Nucleus accumbens (tissue), 56 donors: ENCODE measurements at regions not wholly inside any gene's neighbourhood (a gene's known extent, or its start where the extent isn't known, plus 50 kb on each side); places are given as distances from the start of the nearest gene placed in this dataset.
A peak's percentile ranks its signal among the peaks of the same experiment; 100 is the strongest.

Experiments
- DNase-seq, 56 donors: peaks; one replicate each; lab custom pipeline; 2025; lab: John Stamatoyannopoulos, UW

DNA sequence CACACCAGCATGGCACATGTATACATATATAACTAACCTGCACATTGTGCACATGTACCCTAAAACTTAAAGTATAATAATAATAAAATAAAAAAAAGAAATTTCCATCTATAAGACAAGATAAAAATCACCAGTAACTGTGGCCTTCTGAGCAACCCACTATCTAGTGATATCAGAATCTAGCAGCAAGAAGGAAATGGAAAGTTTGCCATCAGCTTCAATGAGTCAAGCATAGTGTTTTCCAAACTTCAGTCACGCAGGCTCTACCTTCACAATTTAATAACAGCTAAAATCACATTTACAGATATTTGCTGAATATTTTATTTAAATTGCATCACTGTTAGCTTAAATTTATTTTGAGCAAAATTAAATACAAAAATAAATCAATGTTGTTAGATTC is 345.3 kb upstream of the CD180 start:
- no peak for DNase-seq

DNA sequence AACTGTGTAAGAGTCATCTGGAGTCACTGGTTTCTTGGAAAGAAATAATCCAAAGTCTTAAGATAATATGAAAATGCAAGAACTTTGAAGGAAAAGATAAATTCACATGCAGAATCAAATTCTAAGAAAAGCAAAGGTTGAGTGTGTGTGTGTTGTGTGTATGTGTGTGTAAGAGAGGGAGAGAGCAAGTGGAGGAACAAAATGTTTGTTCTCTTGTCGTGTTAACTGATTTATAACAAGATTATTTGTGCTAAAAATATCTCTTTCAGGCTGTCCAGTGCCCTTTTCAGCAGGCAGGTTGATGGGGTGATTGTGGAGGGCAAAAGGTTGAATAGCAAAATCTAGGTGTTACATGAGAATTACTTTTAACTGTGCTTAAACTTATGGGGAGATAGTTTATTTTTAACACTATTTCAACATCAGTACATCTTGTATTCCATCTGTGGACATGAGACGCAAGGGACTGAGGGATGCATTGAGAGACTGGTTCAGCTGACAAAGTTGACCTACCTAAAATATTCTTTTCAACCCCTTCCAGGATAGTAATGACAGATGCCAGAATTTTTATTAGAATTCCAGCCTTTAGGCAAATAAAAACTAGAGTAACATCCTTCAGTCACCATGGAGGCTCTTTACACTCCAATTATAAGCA is 342.4 kb upstream of the CD180 start:
- no peak for DNase-seq

DNA sequence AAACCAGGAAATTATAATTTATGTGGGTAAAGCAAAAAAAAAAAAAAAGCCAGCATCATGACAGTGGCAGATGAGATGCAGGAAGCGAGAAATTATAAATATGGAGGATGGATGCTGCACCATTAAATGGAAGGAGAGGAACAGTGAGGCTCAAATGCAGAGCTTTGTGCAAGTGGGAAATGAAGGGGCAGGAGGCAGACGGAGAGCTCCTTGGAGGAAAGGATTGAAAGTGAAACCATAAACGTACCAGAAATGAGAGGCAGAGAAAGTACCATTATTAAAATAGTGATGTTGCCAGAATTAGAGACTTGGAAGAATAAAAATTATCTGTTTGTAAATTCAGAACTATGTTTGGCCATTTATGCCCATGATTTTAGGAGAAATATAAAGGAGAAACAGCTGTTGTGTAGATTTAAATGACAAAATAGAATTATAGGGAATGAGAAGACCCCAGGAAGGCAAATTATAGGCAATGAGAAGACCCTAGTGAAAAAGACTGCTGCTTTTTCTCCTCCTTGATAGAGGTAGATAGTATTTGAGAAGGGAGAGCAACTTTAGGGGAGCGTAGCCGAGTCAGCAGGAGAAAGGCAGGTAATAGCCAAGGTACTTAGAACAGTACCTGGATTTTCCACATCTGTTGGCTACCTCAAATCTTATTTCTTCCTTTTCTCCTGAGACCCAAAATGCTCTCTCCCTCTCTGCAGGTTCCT is 341.0 kb upstream of the CD180 start:
- DNase-seq, result peak in 2 of 56 donors; percentile 0 to 11

DNA sequence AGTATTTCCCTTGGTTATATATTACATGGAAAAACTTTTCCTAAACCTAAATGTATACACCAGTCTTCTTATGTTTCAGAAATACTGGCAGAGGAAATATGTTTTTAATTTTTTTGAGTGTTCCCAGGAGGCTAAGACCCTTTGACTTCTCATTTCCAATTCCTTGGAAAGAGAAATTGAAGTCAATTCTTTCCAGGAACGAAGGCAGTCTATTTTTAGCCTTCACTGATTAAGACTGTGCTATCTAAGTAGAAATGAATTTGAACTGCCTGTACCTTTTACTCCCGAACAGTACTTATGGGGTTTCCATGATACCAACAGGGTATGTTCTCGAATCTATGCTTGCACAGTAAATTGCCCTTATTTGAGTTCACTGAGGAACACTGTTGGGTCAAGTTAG is 340.3 kb upstream of the CD180 start:
- no peak for DNase-seq

DNA sequence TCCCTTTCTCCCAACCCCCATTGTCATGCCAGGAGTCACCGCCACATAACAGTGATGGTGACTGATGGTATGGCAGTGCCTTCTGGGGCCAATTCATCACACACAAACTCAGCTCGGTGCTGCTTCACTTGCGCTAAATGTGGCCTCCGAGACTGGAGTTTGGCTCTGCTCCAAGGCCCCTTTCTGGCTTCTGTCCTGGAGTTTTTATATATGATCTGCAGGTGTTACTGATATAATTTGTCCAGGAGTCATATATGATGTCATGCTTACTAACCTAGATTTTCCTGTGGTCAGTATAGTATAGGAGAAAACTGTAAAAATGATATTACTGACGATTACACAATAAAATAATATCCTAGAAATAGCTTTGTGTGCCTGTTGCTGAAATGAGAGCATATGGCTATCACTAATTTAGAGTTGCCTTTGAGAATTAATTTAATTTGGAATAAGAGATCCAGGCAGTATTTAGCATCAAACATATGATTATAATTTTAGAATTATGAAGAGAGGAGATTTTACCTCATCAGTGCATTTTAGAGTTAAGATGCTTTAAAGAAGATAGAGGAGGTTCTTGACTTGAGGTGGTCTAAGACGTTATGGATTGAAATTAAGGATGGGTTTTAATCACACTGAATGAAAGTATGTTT is 334.1 kb upstream of the CD180 start:
- no peak for DNase-seq

DNA sequence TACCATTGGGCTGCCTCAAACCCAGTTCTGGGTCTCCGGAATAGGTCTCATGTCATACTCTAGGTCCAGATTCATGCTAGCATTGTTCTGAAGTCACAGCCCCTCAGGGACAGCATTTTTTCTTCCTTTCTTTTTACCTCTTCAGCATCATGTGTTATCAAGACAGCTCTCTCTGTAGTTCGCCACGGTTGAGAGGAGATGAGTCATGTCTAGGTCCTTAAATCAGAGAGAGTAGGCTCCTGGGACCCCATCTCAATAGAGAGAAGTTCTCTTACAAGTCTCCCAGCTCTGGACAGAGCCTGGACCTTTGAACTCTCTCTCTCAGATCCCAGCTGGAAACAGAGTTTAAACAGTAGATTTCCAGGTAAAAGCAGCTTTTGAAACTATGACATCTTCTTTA is 332.4 kb upstream of the CD180 start:
- no peak for DNase-seq

DNA sequence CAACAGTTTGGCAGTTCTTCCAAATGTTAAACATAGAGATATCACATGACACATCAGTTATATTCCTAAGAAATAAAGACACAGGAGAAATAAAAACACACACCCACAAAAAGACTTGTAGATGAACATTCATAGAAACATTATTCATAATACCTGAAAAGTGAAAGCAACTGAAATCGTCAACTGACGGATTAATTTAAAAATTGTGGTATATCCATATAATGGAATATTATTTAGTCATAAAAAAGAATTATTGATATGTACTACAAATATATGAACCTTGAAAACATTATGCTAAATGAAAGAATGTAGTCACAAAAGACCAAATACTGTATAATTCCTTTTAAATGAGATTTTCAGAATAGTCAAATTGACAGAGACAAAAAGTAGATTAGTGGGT is 330.2 kb upstream of the CD180 start:
- DNase-seq, result no peak

DNA sequence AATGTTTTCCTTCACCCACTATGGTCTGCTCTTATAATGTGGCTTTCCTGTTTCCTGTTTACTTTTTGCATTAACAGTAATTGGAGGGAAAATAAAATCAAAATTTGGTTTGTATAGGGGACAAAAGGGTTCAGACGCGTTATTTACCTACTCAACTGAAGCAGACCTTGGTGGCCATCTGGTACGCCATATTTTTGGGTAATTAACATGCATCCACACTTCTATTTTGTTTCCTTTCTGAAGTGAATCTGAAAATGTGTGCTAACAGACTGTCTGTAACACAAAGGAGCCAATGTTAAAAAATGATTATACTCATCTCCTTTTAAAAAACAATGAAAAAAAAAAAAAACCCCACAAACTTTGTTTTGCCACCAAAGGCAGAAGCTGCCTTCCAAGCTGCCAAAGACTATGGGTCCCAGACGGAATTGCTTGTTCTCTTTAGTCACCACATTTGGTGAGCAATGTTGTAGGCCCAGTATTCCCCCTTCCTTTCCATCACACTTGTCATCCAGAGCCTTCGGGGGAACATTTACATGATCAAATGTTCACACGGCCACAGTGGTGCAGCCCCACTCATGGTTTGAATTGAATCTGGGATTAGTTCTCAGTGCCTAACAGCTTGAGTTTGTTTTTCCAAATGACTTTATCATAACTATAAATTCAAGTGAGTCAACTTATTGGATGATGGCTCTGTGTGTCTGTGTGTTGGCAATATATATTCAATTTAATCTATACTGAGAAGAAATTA is 323.7 kb upstream of the CD180 start:
- no peak for DNase-seq

DNA sequence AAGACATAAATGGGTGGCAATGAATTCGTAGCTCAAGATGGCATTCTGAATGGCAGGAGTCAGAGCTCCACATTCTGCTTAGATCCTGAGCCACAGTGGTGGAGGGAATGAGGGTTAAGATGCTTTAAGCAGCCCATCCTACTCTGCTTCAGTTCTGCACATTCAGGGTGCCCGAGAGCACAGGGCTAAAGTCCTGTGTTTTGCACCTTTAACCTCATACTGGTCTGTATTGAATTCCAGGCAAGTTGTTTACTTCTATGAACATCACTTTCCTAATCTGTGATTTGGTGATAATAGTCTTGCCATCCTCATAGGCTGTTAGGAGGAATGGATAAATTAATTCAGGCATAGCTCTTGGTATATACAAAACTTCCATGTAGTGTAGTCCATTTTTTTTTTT is 321.6 kb upstream of the CD180 start:
- no peak for DNase-seq

DNA sequence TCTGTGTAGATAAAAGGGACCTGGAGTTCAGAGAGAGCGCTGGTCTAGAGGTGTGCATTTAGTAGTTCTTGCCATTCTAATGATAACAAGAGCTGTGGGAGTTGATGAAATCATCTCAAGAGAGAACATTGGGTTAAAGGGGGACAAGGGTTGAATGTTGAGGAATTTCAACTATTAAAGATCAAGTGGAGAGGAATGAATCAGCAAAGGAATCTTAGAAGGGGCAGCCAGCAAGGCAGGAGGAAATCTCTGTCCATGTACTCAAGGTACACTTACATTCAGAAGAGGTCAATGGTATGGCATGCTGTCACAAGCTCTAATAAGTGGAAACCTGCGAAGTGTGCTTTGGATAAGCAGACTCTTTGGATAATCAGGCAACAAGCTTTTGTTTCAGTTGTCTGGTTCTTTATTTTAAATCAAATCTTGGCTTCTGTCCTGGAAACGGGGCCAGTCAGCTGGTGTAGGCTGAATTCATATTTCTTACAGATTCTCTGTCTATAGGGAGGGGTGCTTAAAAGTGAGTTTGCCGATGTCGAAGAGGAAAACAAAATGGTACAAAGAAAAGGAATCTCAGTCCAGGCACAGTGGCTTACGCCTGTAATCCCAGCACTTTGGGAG is 320.5 kb upstream of the CD180 start:
- no peak for DNase-seq

DNA sequence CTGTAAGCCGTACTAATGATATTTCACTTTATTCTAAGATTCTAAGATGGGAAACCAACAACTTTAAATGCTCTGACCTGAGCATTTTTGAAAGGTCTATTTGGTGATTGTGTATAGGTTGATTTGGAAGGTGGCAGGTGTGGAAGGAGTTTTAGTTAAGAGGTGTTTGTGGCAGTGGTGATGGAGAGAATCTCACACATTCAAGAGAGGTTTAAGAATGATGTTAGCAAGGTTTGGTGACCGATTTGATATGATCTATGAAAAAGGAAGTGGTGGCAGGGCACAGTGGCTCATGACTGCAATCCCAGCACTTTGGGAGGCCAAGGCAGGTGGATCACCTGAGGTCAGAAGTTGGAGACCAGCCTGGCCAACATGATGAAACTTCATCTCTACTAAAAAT is 319.2 kb upstream of the CD180 start:
- no peak for DNase-seq

DNA sequence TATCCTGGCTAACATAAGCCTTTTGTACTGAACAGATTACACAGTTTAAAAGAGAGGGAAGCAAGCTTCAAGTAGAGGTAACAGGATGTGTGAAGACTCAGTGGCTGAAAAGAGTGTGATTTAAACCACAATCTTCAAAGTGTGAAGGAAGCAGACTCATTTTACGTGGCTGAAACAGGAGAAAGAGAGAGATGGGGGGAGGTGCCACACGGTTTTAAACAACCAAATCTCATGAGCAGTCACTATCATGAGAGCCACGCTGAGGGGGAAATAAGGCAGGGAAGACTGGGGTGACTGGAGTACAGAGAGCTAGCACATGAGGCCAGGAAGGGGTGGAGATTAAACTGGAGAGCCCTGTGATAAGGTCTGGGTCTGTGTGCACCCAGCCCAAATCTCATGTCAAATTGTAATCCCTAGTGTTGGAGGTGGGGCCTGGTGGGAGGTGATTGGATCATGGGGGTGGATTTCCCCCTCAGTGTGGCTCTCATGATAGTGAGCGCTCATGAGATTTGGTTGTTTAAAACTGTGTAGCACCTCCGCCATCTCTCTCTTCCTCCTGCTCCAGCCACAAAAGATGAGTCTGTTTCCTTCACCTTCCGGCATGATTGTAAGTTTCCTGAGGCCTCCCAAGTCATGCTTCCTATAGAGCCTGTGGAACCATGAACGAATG is 318.6 kb upstream of the CD180 start:
- DNase-seq, result no peak

DNA sequence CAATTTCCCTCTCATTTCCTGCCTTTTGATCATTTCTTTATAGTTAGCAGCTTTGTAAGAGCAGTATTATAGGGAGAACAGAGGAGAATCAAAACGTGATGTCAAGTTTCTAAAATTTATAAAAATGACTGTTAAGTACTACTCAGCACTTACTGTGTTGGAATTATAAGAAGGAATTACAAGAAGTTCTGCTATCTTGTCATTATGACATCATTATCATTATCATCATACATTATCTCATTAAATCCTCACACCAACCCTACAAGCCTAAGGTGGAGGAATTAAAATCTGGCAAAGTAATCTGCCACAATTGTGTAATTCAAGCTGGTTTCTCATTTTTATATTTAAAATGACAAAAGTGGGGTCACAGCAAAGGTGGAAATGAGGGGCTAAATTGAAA is 316.2 kb upstream of the CD180 start:
- no peak for DNase-seq

DNA sequence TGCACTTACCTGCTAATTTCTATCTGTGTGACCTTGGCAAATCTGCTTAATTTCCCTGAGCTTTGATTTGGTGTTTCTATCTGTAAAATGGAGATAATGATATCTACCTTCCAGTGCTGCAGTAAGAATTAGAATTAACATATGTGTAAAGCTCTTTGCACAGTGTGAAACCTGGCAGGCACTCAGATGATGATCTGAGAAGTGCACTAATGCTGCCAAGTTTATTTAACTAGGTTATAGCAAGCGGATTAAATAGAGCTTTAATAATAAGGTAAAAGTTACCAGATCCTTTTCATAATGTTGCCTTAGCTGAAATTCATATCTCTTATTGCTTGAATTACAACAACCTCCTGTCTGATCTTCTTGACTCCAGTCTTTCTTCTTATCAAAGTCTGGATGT is 315.3 kb upstream of the CD180 start:
- no peak for DNase-seq

DNA sequence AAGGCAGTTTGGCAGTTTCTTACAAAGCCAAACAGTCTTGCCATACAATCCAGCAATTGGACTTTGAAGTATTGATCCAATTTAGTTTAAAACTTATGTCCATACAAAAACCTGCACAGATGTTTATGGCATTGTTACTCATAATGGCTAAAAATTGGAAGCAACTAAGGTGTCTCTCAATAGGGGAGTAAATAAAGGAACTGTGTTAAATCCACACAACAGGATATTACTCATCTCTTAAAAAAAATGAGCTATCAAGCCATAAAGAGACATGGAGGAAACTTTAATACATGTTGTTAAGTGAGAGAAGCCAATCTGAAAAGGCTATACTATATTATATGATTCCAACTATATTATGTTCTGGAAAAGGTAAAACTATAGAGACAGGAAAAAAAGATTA is 313.6 kb upstream of the CD180 start:
- no peak for DNase-seq

DNA sequence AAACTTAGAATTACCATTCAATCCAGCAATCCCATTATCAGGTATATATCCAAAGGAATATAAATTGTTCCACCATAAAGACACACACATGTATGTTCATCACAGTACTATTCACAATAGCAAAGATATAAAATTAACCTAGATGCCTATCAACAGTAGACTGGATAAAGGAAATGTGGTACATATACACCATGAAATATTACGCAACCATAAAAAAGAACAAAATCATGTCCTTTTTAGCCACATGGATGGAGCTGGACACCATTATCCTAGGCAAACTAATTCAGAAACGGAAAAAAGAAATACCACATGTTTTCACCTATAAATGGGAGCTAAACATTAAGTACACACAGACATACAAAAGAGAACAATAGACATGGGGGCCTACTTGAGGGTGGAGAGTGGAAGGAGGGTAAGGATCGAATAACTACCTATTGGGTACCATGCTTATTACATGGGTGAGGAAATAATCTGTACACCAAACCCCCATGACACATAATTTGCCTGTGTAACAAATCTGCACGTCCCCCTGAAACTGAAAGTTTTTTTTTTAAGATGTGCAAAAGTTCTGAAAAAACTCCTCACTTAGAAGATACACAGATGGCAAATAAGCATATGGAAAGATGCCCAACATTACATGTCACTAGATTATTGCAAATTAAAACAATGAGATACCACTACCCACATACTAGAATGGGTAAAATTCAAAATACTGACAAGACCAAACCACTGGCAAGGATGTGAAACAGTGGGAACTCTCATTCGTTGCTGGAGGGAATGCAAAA is 313.0 kb upstream of the CD180 start:
- no peak for DNase-seq

DNA sequence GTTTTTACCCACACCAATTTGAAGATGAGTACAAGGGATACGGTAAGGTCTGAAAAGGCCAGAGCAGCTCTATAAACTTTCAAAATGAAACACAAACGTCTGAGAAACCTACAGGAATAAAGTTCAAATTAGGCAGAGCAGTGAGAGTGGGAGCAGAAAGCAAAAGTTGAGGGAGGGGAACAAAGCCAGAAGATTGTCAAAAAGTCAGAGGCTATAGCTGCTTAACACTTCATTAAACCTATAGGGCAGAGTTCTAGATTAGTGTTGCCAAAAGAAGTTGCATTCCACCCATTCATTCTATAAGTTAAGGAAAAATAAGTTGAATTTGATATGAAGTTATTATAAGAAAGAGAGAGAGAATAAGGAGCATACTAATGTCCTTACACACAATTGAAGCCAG is 309.6 kb upstream of the CD180 start:
- DNase-seq, result no peak

DNA sequence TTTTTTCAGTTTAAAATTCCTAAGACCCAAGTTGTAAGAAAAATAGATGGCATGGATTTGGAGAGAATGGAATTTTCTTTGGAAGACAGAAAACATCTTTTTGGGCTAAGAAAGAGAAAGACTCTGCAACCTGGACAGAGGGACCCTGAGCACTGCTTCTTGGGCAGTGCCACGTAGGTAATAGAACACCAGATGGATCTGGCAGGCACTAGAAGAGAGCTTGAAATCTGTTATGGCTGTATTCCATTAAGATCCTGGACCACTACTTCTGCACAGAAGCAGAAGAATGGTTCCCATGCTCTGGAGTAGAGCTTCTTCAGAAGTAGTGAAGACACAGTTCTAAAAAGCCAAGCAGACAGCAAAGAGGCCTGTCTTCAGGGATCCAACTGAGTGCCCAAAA is 306.4 kb upstream of the CD180 start:
- no peak for DNase-seq

DNA sequence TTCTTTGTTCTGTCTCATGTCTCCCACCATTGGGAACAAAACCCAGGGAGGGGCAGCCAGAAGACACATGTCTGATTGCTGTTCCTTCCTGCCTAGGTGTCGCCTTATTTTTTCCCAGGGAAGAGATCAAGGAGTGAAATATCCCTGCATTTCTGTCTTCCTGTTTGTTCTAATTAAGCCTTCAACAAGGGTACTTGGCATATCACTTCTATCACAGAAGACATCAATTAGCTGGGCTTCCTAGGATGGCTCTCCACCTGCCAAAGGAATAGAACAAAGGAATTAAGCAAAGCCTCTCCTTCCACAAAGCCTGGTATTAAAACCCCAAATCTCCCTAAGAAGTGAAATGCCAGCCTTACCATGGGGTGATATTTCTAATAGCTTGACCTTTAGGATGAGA is 299.5 kb upstream of the CD180 start:
- no peak for DNase-seq

DNA sequence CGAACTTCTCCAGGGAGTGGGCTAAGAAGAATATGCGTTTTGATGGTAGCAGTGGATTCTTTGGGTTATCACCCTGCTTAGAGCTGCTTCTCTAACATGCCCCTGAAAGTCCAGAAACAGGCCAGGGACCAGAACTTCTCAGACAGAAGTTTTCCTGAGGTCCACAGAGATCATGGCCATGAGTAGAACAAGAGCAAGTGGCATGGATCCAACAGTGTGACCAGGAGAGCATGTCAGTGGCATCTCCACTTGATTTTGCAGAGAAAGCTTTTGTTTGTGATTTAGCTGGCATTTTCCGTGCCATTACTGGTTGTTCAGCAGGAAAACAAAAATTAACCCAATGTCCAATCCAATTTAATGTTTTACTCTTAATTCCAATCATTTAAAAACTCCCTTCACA is 298.5 kb upstream of the CD180 start:
- peak in 5 of 56 donors; percentile 0 to 13 (median 1) for DNase-seq
